Stimulated activated CD8-positive, alpha-beta memory T cell treated with anti-CD3 and anti-CD28 coated beads, Interleukin-7, amount 100 ng/mL, for 24 hours (primary cell): ENCODE measurements at regions not wholly inside any gene's neighbourhood (a gene's known extent, or its start where the extent isn't known, plus 50 kb on each side); places are given as distances from the start of the nearest gene placed in this dataset.
"Not testable (repeated sequence)": the region's sequence is repeated elsewhere in the genome, so short reads cannot be mapped to it uniquely, and the experiment has no call there.

Experiments
- DNase-seq: peaks from one replicate; pipeline ENCODE4 v3.0.0-alpha.2; 2020; ENCODE audit warnings: low read depth

DNA sequence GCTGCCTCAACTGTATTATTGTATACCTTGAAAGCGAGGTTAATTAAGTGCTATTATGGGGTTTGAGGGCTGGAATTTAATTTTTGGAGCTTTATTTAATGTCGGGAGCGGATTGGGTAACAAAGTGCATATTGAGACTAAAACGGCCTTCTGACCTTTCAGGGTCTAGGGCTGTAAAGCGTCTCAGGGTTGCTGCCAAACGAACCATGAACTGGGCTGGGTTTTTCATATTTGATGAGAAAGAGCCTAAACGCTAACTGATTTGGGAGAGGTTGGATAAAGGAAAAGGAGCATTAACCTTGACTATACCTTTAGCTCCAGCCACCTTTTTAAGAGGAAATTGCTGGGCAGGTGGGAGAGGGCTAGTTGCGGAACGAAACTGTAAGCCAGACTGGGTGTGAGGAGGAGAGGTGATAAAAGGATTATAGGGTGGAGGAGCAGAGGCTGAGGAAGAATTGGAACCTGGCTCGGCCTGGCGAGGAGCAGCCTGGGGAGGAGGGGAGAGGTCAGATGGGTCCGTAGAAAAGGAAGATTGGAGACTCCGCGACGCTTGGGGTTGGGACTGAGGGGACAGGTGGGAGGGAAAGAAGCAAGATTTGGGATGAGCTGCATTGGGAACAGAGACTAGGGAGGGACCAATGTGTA, 209.0 kb upstream of the ELL2 start:
- DNase-seq, result not testable (repeated sequence)

DNA sequence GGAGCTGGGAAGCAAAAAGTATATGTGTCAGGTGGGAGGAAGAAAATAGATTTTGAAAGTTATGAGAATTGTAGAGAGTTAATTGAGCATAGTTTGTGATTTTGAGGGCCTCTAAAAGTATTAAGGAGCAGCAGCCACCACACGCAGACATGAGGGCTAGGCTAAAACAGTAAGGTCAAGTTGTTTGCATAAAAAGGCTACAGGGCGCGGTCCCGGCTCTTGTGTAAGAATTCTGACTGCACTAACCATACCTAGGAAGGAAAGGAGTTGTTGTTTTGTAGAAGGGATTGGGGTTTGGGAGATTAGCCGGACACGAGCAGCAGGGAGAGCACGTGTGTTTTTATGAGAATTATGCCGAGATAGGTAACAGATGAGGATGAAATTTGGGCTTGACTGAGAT, 207.2 kb upstream of the ELL2 start:
- DNase-seq, result not testable (repeated sequence)

DNA sequence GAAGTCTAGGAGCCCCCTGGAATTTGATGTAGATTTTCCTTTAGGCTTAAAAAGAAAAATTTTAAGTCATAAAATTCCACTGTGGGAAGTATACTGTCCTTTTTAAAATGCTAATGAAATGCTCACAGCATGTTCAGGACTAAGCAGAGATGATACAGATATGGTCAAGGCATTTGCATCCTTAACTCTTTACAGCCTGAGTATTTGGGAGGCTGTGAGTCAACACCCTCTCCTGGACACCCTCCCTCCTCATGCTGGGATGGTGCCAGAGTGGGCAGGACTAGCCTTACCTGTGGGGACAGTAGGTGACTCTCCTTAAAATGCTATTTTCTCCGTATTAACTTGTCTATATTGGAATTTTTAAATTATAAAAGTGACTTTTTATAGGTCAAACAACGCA, 197.4 kb upstream of the ELL2 start:
- no peak for DNase-seq

DNA sequence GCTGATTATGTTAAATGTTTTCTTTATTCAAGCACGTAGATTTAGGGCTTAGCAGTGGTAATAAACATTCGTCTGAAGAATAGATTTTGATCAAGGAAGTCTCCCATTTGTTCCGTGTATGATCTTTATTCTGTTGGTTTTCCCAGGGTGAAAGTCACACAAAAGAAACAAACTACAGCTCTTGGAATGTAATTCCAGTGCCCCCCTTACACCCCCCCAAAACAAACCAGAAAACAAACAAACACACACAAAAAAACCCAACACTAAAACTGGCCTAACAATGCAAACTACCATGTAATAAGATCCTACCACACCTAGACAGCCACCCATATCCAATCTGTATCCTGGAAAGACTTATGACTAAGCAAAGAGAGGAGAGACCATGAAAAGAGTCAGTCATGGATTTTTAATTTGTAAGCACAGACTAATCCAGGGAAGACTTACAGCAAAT, 196.2 kb upstream of the ELL2 start:
- DNase-seq, result no peak

DNA sequence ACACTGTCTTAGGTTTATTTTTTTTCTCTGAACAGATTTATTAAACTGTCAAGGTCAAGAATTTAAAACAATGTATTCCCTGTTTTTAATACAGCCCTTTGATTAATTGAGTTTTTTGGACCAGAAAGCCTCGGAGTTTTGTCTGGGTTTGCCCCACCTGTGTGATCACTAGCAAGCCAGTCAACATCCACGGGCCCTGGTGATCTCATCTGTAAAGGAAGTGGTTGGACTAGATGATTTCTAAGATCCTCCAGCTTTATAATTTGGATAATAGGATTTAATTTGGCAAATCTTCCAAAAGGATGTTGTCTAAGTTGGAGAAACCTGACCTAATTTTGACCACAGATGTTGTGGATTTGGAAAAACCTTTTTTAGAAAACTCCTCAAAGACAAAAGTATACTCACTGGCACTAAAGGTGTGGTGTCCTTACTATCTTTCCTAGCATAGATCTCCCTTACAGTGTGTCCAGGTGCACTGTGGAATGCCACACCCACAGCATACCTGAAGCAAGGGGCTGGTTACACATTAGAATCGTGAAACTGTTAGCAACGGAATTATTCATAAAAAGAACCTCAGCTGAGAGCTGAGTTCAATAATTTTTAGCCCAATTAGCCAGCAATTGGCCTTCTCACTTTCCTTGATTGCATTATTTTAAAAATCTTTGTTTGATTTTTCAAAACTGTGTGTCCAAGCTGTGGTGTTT, 195.6 kb upstream of the ELL2 start:
- DNase-seq, result no peak

DNA sequence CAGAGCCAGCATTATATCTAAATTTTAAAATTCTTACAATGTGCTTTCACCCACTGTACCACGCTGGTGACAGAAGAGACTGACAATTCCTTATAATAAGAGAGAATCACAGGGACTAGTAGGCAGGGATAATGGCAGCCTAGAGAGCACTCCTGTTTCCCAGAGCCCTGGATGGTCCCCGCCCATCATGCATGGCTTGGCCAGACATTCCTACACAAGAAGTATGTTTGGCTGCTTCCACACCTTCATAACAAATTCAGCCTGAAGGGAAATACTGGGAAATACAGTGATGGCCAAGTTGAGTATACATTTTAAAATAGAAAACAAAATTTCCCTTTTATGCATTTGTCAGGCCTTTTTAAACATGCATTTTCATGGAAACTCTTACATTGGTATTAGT, 193.5 kb upstream of the ELL2 start:
- no peak for DNase-seq

DNA sequence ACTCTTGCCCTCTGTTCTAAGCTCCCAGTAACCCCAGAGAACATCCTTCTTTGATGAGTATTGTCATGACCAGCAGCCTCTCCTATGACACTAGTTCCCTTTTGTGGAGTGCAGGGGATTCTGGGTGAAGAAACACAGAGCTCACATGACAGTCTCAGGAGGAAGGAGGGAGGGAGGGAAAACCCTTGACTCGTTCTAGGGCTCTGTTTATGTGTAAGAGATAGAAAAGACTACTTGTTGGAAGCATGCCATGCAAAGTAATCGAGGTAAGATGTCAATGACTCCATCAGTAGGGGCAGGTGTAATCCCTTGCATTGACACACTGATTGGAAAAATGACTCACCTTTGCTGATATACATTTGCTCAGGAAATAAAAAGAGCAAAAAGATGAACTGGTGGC, 190.2 kb upstream of the ELL2 start:
- no peak for DNase-seq

DNA sequence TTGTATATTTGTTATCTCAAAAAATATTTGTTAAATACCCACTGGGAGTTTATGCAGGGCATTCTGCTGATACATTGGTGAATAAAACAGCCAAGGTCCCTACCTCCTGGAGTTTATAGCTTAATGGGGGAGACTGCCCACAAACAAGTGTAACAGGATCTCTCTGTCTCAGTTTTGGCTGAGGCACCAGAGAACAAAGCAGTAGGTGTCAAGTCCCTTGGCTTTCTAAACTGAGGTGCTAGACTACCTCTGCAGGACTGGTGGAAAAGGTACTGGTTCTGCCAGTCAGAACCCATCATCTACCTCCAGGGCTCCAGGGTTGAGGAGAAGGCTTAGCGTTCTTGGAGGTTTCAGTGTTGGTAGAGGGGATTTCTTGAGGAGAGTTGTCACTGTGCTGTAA, 188.4 kb upstream of the ELL2 start:
- no peak for DNase-seq

DNA sequence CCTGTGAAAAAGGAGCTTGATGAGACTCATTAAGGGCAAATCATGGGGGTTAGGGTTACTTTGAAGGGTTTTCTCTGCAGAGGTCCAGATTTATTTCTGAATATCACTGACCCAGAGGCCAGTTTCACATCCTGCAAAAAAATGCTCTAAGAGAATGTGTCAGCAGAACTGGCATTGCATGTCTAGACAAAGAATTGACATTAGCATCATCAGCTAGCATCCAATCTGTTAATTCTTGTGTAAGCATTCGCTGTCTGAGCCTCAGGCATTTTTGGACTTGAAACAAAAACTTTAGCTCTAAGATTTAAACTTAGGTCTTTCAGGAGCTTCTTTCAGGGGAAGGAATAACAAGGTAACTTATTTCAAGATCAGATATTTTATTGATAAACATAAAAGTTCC, 187.9 kb upstream of the ELL2 start:
- DNase-seq, result no peak

DNA sequence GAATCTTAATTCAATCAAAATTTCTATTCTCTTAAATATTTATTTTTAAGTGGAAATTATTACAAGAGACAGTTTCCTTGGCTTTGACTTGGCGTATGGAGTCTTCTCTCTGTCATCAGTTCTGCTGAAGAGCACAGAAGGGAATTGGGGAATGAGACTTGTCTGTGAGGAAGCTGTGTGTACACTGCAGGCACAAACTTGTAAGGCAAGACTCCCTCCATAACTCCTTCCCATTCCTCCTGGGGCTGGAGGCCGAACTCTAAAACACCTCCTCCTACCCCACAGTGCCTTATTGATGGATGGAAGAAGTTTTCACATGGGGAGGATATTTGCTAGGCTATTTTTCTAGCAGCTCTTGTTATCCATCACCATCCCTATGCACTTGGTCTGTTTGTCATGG, 187.4 kb upstream of the ELL2 start:
- DNase-seq, result no peak

DNA sequence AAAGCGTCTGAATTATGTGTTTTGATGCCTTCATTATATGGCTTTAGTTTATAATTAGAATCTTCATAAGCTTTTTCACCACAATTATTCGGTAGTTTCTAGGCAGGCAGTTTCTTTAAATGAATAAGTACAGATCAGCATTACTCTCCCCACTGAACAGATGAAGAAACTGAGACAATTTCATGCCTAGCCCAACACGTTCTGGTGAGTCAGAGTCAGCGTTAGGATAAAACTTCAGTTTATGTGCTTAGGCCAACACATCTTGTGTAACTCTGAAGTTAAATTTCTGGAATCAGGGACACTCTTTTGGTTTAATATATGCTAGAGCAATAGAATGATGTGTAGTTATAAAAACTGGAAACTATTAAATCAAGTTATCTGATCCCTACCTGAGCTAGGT, 186.7 kb upstream of the ELL2 start:
- DNase-seq, result no peak

DNA sequence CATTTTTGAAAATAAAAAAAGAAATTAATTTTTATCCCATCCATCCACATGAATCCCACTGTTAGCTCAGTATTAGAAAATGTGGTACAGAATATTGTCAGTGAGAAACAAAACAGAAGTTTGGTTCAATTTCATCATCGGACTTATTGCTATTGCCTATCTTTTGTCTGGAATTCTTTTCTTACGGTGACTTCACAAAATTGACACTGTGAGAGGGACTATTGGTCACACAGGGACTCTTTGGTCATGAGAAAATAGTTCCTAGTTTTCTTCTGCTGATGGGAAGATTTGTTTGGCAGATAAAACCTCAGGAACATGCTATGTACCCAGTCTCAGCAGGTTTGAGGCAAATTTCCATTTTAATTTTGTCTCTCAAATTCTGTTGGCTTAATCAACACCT, 186.2 kb upstream of the ELL2 start:
- no peak for DNase-seq

DNA sequence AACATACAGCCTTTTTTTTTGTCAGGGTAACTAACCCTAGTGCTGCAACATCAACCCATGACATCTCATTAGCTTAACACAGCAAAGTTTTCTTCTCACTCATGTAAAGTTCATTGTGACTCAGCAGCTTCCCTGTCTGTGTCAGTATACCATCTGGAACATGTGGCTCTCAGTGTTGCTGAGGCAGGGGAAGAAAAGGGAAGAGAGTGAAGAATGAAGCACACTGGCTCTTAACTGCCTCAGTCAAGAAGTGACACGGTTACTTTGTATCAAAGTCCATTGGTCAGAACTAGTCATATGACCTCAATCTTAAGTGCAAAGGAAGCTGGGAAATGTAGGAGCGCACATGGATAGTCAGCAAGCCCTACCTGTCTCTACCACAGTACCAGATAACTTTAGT, 185.0 kb upstream of the ELL2 start:
- no peak for DNase-seq

DNA sequence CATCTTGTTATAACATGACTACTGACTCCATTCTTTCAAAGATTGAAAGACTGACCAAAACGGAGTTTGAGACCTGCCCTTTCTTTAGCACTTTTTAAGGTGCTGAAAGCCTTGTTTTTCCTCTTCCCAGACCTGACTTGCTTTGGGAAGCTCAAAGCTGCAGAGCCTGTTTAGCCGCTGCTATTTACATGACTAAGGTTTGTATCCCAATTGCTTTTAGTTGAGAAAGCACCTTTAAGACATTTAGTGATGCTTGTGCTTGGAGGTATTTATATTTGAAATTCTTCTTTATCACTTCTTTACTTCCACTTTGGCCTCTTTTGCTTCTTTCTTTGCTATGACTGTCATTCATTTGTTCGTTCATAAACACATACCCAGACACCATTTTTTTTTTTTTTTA, 182.6 kb upstream of the ELL2 start:
- DNase-seq, result no peak

DNA sequence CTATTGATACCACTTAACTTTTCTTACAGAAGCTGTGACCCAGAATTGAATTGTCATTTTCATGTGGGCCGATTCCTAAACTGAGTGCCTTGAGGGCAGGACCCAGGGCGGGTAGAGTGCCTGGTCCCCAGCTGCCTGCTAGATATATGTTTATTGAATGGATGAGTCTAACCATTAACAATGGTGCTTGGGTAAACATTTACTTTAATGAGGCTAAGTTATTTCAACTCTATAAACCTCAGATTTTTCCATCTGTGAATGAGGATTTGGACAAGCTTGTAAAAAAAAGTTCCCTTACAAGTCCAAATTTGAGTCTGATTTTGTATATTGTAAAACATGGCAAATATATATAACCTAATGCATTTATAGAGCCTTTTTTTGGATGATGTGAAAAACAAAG, 181.8 kb upstream of the ELL2 start:
- no peak for DNase-seq

DNA sequence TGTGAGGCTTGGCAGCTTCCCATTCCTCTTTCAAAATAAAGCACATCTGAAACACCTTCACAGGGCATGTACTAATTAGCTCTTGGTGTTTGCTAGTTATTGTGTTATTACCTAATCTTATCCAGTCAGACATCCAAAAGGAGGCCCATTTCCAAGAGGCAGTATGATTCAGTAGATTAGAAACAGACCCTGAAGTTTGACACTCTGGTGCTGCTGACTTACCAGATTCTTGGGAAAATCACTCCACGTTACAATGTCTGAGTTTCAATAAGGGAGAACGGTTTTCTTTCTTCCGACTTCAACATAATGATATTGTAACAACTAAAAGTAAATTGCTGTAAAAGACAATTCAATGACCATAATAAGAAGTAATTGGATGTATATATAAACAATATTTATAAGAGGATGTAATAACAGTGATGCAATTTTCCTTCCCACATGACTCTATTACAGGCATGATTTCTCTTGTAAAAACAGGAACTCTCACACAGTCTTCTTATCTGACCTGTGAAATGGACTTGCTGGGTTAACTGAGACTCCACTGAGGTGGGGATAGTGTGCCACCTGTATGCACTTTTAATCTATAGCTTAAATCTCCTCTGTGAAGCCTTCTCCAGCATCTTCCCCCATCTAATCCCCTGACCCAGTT, 181.3 kb upstream of the ELL2 start:
- no peak for DNase-seq

DNA sequence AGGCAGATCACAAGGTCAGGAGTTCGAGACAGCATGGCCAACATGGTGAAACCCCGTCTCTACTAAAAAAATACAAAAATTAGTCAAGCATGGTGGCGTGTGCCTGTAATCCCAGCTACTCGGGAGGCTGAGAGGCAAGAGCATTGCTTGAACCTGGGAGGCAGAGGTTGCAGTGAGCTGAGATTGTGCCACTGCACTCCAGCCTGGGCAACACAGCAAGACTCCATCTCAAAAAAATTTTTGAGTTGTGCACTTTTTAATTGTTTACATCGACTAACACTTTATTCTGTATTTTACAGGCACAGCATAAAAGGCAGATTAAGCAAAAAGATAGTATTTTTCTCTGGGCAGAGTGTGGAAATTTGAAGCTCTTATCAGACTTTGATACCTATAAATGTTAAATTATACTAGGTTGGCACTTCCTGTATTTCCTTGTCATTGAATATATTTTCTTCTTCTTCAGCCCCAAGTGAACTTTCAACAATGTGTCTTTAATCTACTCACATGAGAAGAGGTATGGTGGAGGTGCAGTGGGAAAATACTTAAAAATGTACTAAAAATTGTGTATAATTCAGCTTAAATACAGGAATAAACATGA, 180.6 kb upstream of the ELL2 start:
- no peak for DNase-seq

DNA sequence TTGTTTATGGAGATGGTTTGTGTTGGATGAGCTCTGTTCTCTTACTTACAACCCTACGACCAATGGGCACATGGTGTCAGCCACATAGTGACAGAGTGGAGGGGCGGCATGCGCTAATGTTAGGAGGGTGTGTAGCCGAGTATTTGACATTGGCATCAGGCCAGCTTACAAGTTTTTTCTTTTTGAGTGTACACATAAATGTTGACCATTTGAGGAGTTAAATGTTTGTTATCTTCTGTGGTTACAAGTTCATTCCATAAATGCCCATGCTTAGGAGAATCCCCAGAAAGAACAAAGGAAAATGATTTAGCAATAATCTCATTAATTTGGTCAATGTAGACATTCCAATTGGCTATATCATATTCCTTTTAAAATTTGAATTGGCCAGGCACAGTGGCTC, 180.1 kb upstream of the ELL2 start:
- no peak for DNase-seq

DNA sequence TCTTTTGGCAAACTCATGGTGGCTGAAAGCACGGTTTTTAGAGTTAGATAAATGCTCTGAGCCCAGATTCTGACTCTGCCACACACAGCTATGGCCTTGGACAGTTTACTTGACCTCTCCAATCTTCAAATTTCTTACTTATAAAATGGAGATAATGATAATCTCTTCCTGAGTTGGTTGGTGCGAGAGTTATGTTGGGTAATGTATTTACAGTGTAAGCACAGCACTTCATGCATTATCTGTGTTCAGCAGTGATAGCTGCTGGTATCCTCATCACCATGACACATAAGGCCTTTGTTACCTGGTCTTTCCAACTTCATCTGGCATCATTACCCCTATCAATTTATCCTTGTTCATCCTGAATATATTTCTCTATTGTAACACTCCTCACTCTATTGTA, 178.8 kb upstream of the ELL2 start:
- no peak for DNase-seq

DNA sequence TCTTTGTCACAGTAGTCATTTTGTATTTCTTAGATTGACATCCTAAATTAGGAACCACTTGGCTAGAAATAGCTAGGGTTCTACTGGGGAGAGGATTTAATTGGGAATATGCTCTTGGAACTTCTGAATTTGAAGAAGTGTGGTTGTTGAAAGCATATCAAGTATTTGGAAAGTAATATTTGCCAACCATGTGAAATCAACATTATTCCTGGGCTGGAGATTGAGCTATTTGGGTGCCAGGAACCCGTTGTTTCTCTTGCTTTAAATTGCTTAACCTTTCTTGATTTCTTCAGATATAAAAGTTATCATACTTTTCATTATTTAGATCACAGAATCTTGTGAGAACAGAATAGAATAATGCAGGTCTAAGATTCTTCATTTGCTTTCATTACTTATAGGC, 178.4 kb upstream of the ELL2 start:
- no peak for DNase-seq

DNA sequence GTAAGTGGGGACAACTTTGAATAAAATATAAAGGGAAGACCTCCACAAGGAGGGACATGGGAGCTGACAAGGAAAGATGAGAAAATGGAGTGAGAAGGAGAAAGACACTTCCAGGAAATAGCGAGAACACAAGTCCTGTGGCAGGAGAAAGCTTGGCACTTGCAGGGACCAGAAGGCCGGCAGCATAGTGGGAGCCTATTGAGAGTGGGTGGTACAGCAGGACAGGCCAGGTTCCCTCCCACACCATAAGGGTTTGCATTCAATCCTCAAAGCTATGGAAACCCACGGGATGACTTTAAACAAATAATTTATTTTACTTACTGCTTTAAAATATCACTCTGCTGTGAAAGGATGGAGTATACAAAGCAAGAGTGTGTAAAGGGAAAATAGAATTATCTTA, 173.2 kb upstream of the ELL2 start:
- DNase-seq, result no peak

DNA sequence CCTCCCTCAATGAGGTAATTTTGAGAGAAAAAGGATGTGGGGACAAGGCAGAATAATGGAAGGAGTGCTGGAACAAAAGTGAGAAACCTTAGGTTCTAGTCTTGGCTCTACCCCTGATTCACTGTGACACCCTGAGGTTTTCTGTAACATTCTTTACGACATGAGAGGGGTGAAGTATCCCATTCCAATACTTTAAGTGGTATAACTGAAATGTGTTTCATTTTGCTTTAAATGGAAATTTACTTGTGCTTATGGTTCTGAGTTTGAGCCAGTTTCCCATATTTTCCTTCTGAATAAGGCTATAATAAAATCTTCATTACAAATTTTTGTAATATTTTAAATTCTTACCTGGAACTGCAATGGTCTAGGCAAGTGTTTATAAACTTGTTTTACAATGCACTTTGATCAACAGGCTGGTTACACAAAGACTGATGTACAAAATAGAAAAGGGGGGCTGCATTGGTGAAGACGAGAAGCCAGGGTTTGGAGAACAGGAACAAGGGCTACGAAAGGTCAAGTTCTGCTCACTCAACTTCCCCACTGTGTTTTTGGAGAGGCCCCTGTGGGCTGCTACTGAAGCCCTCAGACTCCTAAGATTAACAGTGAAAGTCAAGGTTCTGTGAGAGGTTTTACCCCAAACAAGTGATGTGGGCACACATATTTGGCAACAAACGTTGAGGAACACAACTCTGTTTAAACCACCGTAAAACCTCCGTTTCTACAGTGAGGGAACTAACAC, 171.9 kb upstream of the ELL2 start:
- no peak for DNase-seq

DNA sequence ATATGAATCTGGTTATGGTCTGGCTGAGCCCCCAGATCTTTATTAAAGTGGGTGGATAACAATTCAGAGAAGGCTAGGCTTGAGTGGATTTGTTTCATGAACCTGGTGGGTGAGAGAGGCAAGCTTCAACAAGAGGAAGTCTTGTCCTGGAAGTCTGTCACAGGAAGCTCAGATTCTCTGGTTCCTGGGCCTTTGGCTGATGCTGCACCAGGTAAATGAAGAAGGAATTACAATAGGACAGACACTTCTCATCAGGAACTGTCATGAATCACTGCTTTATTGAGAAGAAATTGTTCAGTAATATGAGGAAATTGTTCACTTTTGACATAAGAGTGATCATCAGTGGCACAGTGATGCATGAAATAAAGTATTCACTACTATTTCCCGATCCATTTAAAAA, 167.6 kb upstream of the ELL2 start:
- DNase-seq, result no peak
